HEK293 (cell line): ENCODE measurements at regions not wholly inside any gene's neighbourhood (a gene's known extent, or its start where the extent isn't known, plus 50 kb on each side); places are given as distances from the start of the nearest gene placed in this dataset.

Source experiments
- MZF1 ChIP-seq: fragments of 450-650 bp; formaldehyde crosslinking; IDR thresholded peaks from 2 replicates; pipeline ENCODE4 v1.5.1; 2017; ENCODE audit warnings: missing biosample characterization, missing genetic modification characterization, borderline replicate concordance
- OSR2 ChIP-seq: fragments of 450-650 bp; formaldehyde crosslinking; IDR thresholded peaks from 2 replicates; pipeline ENCODE4 v1.5.1; 2016; ENCODE audit warnings: missing biosample characterization, missing genetic modification characterization
- SALL2 ChIP-seq: fragments of 450-650 bp; formaldehyde crosslinking; IDR thresholded peaks from 2 replicates; pipeline ENCODE4 v1.5.0; 2017; ENCODE audit warnings: missing biosample characterization, mild to moderate bottlenecking, missing genetic modification characterization, borderline replicate concordance
- ZBTB26 ChIP-seq: fragments of 450-650 bp; formaldehyde crosslinking; optimal IDR thresholded peaks from 2 replicates; pipeline ENCODE3; 2016; ENCODE audit warnings: missing biosample characterization, mild to moderate bottlenecking, missing genetic modification characterization
- ZFP3 ChIP-seq: fragments of 450-650 bp; formaldehyde crosslinking; IDR thresholded peaks from 2 replicates; pipeline ENCODE4 v1.5.1; 2016; ENCODE audit warnings: low read depth, missing biosample characterization, missing genetic modification characterization
- ZNF132 ChIP-seq: fragments of 450-650 bp; formaldehyde crosslinking; IDR thresholded peaks from 2 replicates; pipeline ENCODE4 v1.5.1; 2017; ENCODE audit warnings: missing biosample characterization, missing genetic modification characterization, borderline replicate concordance
- ZNF48 ChIP-seq: fragments of 450-650 bp; formaldehyde crosslinking; IDR thresholded peaks from 2 replicates; pipeline ENCODE4 v1.5.1; 2016; ENCODE audit warnings: missing biosample characterization, missing genetic modification characterization
- ZNF530 ChIP-seq: fragments of 450-650 bp; formaldehyde crosslinking; IDR thresholded peaks from 2 replicates; pipeline ENCODE4 v1.5.1; 2016; ENCODE audit warnings: low read depth, missing biosample characterization, missing genetic modification characterization
- ZNF555 ChIP-seq: fragments of 450-650 bp; formaldehyde crosslinking; conservative IDR thresholded peaks from 2 replicates; pipeline ENCODE4 v1.5.1; 2017; ENCODE audit warnings: missing biosample characterization, mild to moderate bottlenecking, missing genetic modification characterization, inconsistent platforms
- ZNF561 ChIP-seq: fragments of 450-650 bp; IDR thresholded peaks from 2 replicates; pipeline ENCODE4 v1.5.1; 2018; ENCODE audit warnings: missing biosample characterization, missing genetic modification characterization, borderline replicate concordance
- ZNF701 ChIP-seq: fragments of 450-650 bp; formaldehyde crosslinking; IDR thresholded peaks from 2 replicates; pipeline ENCODE4 v1.5.1; 2016; ENCODE audit warnings: missing biosample characterization, missing genetic modification characterization
- TF ChIP-seq, protein P1 (sequence below): fragments of 450-650 bp; formaldehyde crosslinking; IDR thresholded peaks from 2 replicates; pipeline ENCODE4 v1.5.1; 2016; ENCODE audit warnings: missing biosample characterization, missing genetic modification characterization
- TF ChIP-seq, protein P2 (sequence below): fragments of 450-650 bp; formaldehyde crosslinking; IDR thresholded peaks from 2 replicates; pipeline ENCODE4 v1.5.1; 2016; ENCODE audit warnings: missing biosample characterization, missing genetic modification characterization

DNA sequence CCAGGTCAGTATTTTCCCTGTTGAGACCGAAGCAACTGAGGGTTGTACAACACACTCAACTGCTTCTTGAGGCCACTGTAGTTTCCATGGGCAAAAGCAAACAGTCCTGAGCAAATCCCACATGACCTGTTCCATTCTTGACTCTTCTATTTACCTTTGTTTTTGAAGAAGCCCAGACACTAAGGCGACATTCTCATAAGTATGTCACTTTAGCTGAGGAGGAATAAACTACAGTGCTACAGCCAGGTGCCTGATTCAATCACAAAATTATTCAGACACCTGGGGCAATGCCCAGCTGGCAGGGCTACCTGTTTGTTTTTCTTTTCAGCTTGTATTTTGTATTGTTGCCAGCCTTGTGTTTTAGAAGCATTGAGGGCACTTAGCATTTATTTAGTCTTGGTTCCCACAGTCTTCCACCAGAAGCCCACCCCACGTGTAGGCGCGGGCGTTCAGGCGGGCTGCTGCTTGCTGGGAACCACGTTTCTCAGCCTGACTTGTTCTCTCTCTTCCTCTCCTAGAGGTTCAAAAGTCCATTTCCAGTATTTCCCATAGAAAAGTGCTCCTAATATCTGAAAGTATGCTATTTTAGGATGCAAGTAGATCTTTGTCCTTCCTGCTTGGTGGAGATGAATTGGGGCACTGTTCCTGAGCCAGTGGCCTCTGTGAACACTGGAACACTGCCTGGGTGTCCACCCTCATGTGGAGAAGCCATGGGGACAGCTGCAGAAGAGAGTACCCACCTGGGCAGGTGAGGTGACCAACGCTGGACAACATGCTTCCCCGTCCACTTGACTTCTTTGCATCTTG, 99.0 kb upstream of the COPS8 start:
- TF ChIP-seq, protein P1, sequence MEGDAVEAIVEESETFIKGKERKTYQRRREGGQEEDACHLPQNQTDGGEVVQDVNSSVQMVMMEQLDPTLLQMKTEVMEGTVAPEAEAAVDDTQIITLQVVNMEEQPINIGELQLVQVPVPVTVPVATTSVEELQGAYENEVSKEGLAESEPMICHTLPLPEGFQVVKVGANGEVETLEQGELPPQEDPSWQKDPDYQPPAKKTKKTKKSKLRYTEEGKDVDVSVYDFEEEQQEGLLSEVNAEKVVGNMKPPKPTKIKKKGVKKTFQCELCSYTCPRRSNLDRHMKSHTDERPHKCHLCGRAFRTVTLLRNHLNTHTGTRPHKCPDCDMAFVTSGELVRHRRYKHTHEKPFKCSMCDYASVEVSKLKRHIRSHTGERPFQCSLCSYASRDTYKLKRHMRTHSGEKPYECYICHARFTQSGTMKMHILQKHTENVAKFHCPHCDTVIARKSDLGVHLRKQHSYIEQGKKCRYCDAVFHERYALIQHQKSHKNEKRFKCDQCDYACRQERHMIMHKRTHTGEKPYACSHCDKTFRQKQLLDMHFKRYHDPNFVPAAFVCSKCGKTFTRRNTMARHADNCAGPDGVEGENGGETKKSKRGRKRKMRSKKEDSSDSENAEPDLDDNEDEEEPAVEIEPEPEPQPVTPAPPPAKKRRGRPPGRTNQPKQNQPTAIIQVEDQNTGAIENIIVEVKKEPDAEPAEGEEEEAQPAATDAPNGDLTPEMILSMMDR = no peak
- TF ChIP-seq ZNF530 (tag by site-specific recombination) = no peak
- TF ChIP-seq ZBTB26 (tag by site-specific recombination) = no peak
- no peak for TF ChIP-seq MZF1 (tag by site-specific recombination)
- TF ChIP-seq ZFP3 (tag by site-specific recombination) = no peak
- no peak for TF ChIP-seq ZNF48
- no peak for TF ChIP-seq ZNF701 (tag by site-specific recombination)
- TF ChIP-seq ZNF132 (tag by site-specific recombination) = no peak
- TF ChIP-seq SALL2 = no peak
- no peak for TF ChIP-seq OSR2 (tag by site-specific recombination)
- TF ChIP-seq ZNF561 (tag by site-specific recombination) = no peak
- TF ChIP-seq, protein P2, sequence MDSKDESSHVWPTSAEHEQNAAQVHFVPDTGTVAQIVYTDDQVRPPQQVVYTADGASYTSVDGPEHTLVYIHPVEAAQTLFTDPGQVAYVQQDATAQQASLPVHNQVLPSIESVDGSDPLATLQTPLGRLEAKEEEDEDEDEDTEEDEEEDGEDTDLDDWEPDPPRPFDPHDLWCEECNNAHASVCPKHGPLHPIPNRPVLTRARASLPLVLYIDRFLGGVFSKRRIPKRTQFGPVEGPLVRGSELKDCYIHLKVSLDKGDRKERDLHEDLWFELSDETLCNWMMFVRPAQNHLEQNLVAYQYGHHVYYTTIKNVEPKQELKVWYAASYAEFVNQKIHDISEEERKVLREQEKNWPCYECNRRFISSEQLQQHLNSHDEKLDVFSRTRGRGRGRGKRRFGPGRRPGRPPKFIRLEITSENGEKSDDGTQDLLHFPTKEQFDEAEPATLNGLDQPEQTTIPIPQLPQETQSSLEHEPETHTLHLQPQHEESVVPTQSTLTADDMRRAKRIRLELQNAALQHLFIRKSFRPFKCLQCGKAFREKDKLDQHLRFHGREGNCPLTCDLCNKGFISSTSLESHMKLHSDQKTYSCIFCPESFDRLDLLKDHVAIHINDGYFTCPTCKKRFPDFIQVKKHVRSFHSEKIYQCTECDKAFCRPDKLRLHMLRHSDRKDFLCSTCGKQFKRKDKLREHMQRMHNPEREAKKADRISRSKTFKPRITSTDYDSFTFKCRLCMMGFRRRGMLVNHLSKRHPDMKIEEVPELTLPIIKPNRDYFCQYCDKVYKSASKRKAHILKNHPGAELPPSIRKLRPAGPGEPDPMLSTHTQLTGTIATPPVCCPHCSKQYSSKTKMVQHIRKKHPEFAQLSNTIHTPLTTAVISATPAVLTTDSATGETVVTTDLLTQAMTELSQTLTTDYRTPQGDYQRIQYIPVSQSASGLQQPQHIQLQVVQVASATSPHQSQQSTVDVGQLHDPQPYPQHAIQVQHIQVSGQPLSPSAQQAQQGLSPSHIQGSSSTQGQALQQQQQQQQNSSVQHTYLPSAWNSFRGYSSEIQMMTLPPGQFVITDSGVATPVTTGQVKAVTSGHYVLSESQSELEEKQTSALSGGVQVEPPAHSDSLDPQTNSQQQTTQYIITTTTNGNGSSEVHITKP (tag by site-specific recombination) = no peak
- no peak for TF ChIP-seq ZNF555 (tag by site-specific recombination)
